HG03060 (cell line): ENCODE measurements at regions not wholly inside any gene's neighbourhood (a gene's known extent, or its start where the extent isn't known, plus 50 kb on each side); places are given as distances from the start of the nearest gene placed in this dataset.

ENCODE experiments used
- ATAC-seq: cut with Tn5 transposase; IDR thresholded peaks from one replicate; pipeline ENCODE4 v1.9.1; 2021; ENCODE audit warnings: low read depth, moderate number of reproducible peaks; ENCODE audit not compliant: unreplicated experiment

GRCh38 chr9:82563841-82564240 is 499.1 kb downstream of the RASEF start:
- no peak for ATAC-seq

GRCh38 chr9:82565188-82565969 is 497.6 kb downstream of the RASEF start:
- ATAC-seq = no peak

- ATAC-seq = no peak
These were observed 495.0 kb downstream of the RASEF start for GRCh38 chr9:82567953-82568352.

- no peak for ATAC-seq
These were observed 492.7 kb downstream of the RASEF start for GRCh38 chr9:82570226-82570625.

- ATAC-seq = no peak
These were observed 491.4 kb downstream of the RASEF start for GRCh38 chr9:82571540-82571939.

GRCh38 chr9:82572146-82572545 is 490.8 kb downstream of the RASEF start:
- ATAC-seq = no peak

GRCh38 chr9:82574911-82575310 is 488.0 kb downstream of the RASEF start:
- no peak for ATAC-seq

GRCh38 chr9:82580921-82581320 is 482.0 kb downstream of the RASEF start:
- ATAC-seq = no peak

- no peak for ATAC-seq
These were observed 481.4 kb downstream of the RASEF start for GRCh38 chr9:82581516-82581915.

GRCh38 chr9:82581935-82582334 is 481.0 kb downstream of the RASEF start:
- no peak for ATAC-seq

- ATAC-seq = no peak
These were observed 480.2 kb downstream of the RASEF start for GRCh38 chr9:82582693-82583092.

GRCh38 chr9:82583524-82583923 is 479.4 kb downstream of the RASEF start:
- no peak for ATAC-seq

- ATAC-seq = no peak
These were observed 478.5 kb downstream of the RASEF start for GRCh38 chr9:82584349-82584863.

GRCh38 chr9:82586918-82587356 is 476.0 kb downstream of the RASEF start:
- ATAC-seq = no peak

GRCh38 chr9:82588301-82589180 is 474.4 kb downstream of the RASEF start:
- ATAC-seq = no peak

GRCh38 chr9:82590845-82591244 is 472.1 kb downstream of the RASEF start:
- no peak for ATAC-seq

- ATAC-seq = no peak
These were observed 469.4 kb downstream of the RASEF start for GRCh38 chr9:82593501-82593900.

GRCh38 chr9:82597241-82598203 is 465.4 kb downstream of the RASEF start:
- no peak for ATAC-seq

- no peak for ATAC-seq
These were observed 464.5 kb downstream of the RASEF start for GRCh38 chr9:82598241-82599039.
